ENCODE measurements at regions not wholly inside any gene's neighbourhood (a gene's known extent, or its start where the extent isn't known, plus 50 kb on each side); places are given as distances from the start of the nearest gene placed in this dataset.

GRCh38 chr4:139606103-139606502, 50.1 kb upstream of the SETD7 start:
- POLR2A ChIA-PET: no interaction called here
- Histone ChIP-seq H3K9me3 (ENCODE audit: control insufficient read depth in 1 of 2, insufficient read depth in 1 of 2, low read depth in 1 of 2, low read length in 2 of 2) (no peaks in the 10 kb centered on the region), H3K27ac (ENCODE audit: low read depth, low read length) (no peak overlapping the region)

More at GRCh38 chr4:139606103-139606502, 50.1 kb upstream of the SETD7 start:
- TF ChIP-seq SP1 (IDR thresholded peaks at IDR 0.05; ENCODE audit: low read depth): no peak
- no peak for TF ChIP-seq ZNF274 (IDR thresholded peaks at IDR 0.05; ENCODE audit: low read depth, low read length)
- TF ChIP-seq EGR1 (IDR thresholded peaks at IDR 0.05; ENCODE audit: low read depth): no peak
- no peak for TF ChIP-seq MAX (IDR thresholded peaks at IDR 0.05)
- TF ChIP-seq EZH2phosphoT487 (IDR thresholded peaks at IDR 0.05; ENCODE audit: borderline replicate concordance): no peak
- TF ChIP-seq POLR2AphosphoS5 (IDR thresholded peaks at IDR 0.05; ENCODE audit: low read depth, low read length): no peak
- no peak for TF ChIP-seq ATF3 (IDR thresholded peaks at IDR 0.05)
- no peak for TF ChIP-seq ELF1 (IDR thresholded peaks at IDR 0.05; ENCODE audit: borderline replicate concordance, low read depth)
- H3K27me3 ChIP-seq (ENCODE audit: insufficient read depth, low read length): no peaks in the 10 kb centered on the region
- no peak overlapping the region for H3K4me2 ChIP-seq (ENCODE audit: low read length)
- ChIA-PET RAD21 (ENCODE audit: low non-redundant PET in 1 of 2, low total read pairs in 2 of 2, uncharacterized antibody in 2 of 2, unreplicated experiment in 2 of 2) (no interaction called here), CTCF (interaction anchor here (1.2 to 2.9 kb wide), 3 partner anchors 14 to 51 kb away, joined by 3 to 13 read pairs (median 4); no protein-coding TSS in a partner anchor)
- H3K36me3 ChIP-seq (ENCODE audit: control insufficient read depth in 1 of 2, insufficient read depth in 2 of 2, low read length in 2 of 2): no peaks in the 10 kb centered on the region
- intact Hi-C loops (cut with micrococcal nuclease): no loop called here
- no peaks in the 10 kb centered on the region for H3K9me2 ChIP-seq (ENCODE audit: insufficient read depth)
- H4K20me1 ChIP-seq (ENCODE audit: insufficient read depth): no peaks in the 10 kb centered on the region
- no peak overlapping the region for H2AFZ ChIP-seq (ENCODE audit: low read depth, low read length, poor library complexity, severe bottlenecking)
- no peak for ATAC-seq
- no TSS peak for BruUV-seq (replicated peaks)
- H3K4me3 ChIP-seq (replicated peaks in 1 of 2; ENCODE audit: low read depth in 1 of 2, low read length in 2 of 2): no peak overlapping the region
- peaks cover 12 to 28% of the 10 kb centered on the region in 2 experiments; a peak in 3 of 4 replicates for H3K4me1 ChIP-seq (ENCODE audit: control insufficient read depth in 1 of 2, insufficient read depth in 2 of 2, low read length in 2 of 2)
- DNase-seq (ENCODE audit: low read depth, low spot score): no peak
- H3K79me2 ChIP-seq (ENCODE audit: insufficient read depth, low read length): no peaks in the 10 kb centered on the region
- H3K9ac ChIP-seq (ENCODE audit: low read length): no peak overlapping the region

Data from HCT116 (cell line).